Hepatocyte (in vitro differentiated cells): ENCODE measurements at regions not wholly inside any gene's neighbourhood (a gene's known extent, or its start where the extent isn't known, plus 50 kb on each side); places are given as distances from the start of the nearest gene placed in this dataset.

ENCODE experiments used
- EZH2 ChIP-seq: fragments of 200-600 bp; sonication (generic); IDR thresholded peaks from 2 replicates; pipeline ENCODE4 v1.6.1; 2016; ENCODE audit warnings: antibody characterized with exemption, mild to moderate bottlenecking, borderline replicate concordance
- TF ChIP-seq, protein P1 (sequence below): fragments of 200-600 bp; sonication (generic); IDR thresholded peaks from 2 replicates; pipeline ENCODE4 v1.5.1; 2016; ENCODE audit warnings: antibody characterized with exemption, mild to moderate bottlenecking; ENCODE audit not compliant: poor library complexity

GRCh38 chr7:153886506-153887441 lies 165.4 kb upstream of the DPP6 start:
- TF ChIP-seq, protein P1, sequence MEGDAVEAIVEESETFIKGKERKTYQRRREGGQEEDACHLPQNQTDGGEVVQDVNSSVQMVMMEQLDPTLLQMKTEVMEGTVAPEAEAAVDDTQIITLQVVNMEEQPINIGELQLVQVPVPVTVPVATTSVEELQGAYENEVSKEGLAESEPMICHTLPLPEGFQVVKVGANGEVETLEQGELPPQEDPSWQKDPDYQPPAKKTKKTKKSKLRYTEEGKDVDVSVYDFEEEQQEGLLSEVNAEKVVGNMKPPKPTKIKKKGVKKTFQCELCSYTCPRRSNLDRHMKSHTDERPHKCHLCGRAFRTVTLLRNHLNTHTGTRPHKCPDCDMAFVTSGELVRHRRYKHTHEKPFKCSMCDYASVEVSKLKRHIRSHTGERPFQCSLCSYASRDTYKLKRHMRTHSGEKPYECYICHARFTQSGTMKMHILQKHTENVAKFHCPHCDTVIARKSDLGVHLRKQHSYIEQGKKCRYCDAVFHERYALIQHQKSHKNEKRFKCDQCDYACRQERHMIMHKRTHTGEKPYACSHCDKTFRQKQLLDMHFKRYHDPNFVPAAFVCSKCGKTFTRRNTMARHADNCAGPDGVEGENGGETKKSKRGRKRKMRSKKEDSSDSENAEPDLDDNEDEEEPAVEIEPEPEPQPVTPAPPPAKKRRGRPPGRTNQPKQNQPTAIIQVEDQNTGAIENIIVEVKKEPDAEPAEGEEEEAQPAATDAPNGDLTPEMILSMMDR: no peak
- TF ChIP-seq EZH2: no peak
